SU-DHL-6 (cell line): ENCODE measurements at regions not wholly inside any gene's neighbourhood (a gene's known extent, or its start where the extent isn't known, plus 50 kb on each side); places are given as distances from the start of the nearest gene placed in this dataset.

Source experiments
- EZH2phosphoT487 ChIP-seq: fragments of 200-600 bp; sonication (generic), shearing (Covaris generic); conservative IDR thresholded peaks from 2 replicates; pipeline ENCODE4 v1.6.1; 2018; ENCODE audit warnings: mild to moderate bottlenecking, antibody characterized with exemption, low read length, moderate library complexity, mixed read lengths
- TF ChIP-seq, protein P1 (sequence below): fragments of 200-600 bp; sonication (generic); IDR thresholded peaks from one replicate; pipeline ENCODE4 v1.5.1; 2017; ENCODE audit warnings: antibody characterized with exemption, mild to moderate bottlenecking, low read length, moderate library complexity; ENCODE audit not compliant: insufficient read depth, poor library complexity, severe bottlenecking

DNA sequence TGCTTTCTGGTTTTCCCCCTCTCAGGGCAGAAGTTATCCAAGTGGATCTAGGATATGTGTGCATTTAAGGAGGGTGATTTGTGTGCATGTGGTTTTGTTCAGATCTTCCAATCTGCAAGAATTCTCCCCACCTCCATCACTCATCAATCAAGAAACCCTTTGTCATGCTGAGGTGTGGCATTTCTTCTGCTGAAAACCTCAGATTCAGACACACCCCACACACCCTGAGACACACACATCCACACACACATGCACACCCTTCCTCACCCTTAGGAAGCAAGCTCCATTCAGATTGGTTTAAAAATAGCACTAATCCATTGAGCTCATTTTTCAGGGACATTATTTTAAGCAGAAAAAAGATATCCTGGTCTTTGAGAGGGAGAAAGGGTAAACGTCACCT, 106.1 kb upstream of the HSD17B12 start:
- TF ChIP-seq, protein P1, sequence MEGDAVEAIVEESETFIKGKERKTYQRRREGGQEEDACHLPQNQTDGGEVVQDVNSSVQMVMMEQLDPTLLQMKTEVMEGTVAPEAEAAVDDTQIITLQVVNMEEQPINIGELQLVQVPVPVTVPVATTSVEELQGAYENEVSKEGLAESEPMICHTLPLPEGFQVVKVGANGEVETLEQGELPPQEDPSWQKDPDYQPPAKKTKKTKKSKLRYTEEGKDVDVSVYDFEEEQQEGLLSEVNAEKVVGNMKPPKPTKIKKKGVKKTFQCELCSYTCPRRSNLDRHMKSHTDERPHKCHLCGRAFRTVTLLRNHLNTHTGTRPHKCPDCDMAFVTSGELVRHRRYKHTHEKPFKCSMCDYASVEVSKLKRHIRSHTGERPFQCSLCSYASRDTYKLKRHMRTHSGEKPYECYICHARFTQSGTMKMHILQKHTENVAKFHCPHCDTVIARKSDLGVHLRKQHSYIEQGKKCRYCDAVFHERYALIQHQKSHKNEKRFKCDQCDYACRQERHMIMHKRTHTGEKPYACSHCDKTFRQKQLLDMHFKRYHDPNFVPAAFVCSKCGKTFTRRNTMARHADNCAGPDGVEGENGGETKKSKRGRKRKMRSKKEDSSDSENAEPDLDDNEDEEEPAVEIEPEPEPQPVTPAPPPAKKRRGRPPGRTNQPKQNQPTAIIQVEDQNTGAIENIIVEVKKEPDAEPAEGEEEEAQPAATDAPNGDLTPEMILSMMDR, result no peak
- no peak for TF ChIP-seq EZH2phosphoT487
